Retina (tissue), 1 donor: ENCODE measurements at regions not wholly inside any gene's neighbourhood (a gene's known extent, or its start where the extent isn't known, plus 50 kb on each side); places are given as distances from the start of the nearest gene placed in this dataset.
"Not testable (repeated sequence)": the region's sequence is repeated elsewhere in the genome, so short reads cannot be mapped to it uniquely, and the experiment has no call there.

Experiments used
- DNase-seq: peaks from one replicate; pipeline ENCODE4 v3.0.0-alpha.2; 2016

DNA sequence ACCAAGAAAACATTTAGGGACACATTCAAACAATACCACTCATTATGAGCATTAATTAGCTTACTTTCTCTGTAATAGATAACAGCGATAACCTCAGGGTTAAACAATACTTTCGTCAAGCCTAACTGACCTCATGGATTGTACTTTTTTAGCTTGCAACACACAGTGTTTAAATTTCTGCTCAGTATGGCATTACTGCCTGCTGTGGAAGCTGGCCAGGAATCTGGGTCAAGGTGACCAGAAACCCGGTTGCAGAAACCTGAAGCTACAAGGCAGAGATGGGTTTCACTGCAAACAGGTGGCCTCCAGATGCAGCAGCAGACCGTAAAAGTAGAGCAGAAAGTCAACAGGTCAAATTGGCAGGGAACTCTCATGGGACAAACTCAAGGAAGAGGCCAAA, 123.8 kb upstream of the FHL2 start:
- no peak for DNase-seq

DNA sequence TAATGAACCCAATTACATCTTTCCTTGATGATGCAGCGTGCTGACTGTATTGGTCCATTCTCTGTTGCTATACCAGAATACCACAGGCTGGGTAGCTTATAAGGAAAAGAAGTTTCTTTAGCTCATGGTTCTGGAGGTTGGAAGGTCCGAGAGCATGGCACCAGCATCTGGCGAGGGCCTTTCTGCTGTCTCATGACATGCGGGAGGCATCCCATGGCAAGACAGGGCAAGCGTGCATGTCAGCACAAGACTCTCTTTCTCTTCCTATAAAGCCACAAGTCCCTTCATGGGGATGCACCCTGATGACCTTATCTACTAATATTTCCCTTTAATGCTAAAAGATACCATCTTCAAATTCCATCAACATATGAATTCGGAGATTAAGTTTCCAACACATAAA, 122.8 kb upstream of the FHL2 start:
- no peak for DNase-seq

DNA sequence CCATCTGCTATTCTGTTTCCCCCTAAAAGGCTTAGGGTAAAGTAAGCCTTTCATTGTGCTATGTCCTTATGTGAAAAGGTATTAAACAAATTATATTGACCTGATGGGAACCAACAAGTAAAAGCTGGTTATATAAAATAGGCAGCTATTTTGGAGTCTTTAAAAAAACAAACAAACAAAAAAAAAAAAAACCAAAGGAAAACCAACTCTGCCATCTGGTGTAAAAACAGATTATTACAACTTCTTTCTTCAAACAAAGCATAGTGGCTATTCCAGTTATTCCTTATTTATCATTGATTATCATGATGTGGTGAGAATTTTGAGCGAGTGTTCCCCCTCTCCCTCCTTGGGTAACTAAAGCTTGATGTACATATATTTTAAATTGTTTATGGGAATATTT, 122.3 kb upstream of the FHL2 start:
- peak; percentile 55 for DNase-seq

DNA sequence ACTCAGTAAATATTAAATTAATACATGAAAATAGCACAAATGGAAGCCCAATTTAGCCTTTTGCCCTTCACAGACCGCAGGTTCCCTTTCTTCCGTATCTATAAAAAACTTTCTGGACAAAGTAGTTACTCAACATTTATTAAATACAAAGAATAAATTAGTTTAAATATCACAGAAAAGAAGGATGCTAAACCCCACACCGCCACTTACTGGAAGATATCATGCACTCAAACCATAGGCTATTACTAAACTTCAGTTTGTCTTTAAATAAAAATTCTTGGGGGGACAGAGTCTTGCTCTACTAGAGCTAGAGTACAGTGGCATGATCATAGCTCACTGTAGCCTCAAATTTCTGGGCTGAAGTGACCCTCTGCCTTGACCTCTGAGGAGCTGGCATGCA, 120.7 kb upstream of the FHL2 start:
- no peak for DNase-seq

DNA sequence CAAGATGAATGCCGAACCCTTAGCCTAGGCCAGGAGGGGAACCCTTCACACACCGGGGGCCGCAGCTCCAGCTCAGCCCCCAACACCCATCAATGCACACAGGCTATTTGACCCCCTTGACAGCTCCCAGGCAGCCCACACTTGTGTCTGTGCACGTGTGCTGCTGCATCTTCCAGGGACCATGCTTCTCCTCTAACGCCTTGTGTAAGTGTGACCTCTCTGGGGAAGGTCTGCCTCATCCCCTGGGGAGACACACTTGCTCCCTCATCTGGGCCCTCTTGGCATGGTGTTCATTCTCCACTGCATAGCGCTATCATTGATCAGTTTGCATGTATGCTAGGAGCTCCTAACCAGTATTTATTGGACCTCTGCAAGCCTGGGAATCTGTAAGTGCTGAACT, 120.0 kb upstream of the FHL2 start:
- no peak for DNase-seq

DNA sequence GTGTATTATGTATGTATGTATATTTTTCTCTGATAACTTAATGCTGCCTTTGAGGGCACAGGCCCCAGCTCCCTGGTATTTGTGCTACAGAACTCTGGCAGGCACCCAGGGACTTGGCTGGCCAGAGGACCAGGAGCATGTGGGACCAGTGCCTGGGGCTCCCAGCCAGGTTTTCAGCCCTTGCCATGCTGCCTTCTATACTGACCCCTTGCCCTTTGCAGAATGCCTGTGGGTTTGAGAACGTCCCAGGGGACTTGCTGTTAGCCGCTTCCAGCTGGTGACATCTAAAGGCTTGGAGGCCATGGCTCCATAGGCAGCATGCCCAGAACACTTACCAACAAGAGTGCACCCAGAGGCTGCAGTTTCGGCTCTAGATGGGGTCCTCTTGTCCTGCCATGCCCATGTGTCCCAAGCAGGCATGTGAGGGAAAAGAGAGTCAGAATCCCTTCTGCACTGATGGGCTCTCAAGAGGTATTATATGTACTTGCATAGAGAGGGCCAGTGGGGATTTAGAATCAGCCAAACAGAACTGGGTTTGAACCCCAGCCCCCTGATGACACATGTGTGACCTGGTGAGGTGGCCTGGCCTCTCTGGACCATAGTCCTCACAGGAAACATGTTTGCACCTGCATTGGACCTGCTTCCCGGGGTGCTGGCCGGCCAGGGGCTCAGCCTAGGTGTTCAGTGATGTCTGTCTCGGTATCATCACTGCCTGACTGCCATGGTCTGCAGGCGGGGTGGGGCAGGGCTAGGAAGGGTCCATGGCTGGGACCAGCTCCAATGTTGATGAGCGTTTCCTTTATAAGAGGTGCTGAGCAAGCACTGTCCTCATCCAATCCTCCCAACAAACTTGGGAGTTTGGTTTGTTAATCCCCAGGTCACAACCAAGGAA, 119.2 kb upstream of the FHL2 start:
- no peak for DNase-seq

DNA sequence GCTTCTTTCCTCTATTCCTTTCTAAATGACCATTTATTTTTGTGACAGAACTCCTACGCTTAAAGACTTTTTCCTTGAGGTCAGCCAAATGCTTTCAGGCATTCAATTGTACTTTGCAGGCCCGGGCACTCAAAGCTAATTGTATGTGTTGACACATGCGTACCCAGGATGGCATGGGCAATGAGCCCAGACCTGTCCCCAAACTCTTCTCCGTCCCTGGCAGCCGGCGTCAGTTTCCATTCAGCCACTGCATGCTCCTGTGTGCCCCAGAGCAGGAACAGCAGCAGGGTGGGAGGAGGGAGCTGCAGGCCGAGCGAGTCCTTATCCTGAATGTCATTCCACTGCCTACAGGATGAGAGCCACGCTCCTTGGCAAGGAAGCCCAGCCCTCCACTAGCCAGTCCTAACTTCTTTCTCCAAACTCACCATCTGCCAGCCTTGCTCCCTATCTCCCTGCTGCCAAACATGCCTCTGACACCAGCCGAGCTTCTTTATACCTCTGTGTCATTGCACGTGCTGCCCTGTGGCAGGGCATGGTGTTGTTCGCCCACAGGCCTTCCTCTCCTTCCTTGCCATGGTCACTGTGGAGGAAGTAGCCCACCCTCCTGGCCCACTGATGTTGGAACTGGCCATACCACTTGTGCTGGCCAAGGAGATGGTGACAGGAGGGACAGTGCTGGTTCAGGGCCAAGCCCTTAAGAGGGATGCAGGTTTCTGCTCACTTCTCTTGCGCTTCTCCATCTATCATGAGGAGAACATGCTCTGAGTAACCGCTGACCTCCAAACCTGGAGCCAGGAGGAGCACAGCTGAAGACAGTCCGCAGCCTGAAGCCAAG, 116.9 kb upstream of the FHL2 start:
- no peak for DNase-seq

DNA sequence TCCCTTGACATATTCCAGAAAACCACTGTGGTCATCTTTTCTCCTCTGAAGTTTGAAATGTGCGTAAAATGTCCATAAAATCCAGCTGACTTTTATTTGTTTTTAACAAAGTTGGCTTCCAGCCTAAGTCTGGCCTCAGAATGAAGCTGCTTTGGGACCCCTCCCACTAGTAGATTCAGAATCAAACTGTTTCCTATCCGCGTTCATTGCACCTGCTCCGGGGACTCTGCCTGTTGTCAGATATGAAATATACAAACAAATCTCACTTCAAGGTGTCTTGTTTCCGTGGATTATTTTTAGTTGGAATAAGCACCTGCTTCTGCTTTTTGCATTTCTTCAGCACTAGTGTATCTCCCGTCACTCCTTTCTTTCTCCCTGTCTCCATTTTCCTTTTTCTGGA, 115.7 kb upstream of the FHL2 start:
- DNase-seq = no peak

DNA sequence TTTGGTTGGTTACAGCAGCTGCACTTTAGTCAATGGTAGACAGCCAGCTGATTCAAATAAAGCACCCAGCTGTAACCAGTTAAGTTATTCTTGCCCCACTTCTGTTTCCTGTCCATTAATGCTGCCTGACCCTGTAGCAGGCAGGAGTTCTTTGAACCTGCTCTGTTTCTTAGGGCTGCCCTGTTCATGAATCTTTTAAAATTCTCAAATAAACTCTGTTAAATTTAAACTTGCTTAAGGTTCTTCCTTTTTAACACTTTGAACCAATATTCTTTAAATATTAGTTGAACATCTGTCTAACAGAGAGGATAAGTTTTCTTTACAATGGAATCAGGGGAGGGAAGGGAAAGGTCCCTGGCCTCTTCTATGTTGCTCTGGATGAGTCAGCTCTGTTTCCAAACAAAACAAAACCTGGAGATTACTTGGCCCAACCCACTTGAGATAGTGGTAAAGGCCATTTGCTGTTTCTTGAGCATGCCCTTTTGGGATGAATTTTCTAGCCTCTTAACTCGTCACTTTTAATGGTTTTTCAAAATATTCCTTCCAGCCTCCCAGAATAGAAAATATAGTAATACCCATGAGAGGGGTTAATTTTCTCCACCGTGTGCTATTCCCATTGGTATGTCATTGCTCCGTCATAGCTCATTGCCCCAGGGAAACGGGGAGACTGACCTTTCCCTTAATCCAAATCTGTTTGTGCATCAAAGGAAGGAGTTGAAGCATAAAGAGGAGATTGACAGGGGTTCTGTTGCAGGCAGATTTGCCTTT, 112.1 kb upstream of the FHL2 start:
- DNase-seq = no peak

DNA sequence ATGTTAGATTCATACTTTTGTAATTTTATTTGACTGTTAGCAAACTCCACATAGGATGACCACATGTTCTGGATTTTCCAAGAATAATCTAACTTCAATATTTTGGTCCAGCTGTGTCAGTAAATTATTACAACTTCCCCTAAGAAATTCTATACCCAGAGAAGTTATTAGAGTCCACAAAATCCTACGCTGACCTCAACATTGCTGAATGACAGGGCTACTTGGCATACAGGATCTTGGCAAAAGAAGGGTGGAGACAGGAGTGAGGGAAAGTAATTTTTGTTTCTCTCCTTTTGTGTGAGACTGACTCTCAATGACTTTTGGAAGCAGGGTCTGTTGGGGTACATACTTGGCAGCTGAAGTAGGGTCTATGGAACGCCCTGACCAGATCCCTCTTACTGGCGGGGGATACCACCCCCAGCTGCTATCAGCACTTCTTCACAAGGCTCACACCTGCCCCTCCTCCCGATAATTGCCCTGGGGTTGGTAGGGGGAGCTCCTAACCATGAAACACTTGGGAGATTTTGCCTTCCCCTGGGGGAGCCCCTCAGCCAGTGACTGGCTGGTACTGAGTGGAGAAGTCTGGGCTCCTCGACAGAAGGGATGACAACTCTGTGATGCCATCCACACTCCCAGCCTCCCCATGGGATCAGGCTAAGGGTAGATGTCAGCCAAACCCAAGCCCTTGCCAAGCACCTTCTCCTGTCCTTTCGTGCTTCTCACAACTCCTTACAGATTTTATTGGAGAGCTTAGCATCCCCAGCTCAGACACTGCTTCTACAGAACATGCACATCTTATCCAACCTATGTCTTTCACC, 110.6 kb upstream of the FHL2 start:
- no peak for DNase-seq

DNA sequence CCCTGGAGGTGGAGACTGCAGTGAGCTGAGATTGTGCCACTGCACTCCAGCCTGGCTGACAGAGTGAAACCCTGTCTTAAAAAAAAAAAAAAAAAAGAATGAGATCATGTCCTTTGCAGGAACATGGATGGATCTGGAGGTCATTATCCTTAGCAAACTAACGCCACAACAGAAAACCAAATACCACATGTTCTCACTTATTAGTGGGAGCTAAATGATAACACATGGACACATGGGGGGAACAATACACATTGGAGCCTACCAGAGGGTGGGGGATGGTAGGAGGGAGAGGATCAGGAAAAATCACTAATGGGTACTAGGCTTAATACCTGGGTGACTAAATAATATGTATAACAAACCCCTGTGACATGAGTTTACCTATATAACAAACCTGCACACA, 108.0 kb upstream of the FHL2 start:
- not testable (repeated sequence) for DNase-seq

DNA sequence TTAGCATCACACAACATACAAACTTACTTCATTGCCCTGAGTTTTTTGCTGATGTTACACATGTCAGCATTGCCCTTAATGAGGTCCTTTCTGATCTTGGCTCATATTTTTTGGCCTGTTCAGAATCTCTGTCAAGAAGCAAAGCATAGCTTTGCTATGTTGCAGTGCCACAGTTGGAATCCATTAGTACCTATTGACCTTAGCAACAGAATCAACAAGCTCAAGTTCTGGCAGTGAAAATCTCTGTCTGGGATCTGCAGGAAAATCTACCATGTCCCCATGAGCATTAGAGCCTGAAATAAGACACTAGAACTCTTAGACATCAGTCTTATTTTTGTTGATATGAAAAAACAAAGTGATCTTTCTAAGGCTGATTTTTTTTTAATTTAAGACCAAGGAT, 105.6 kb upstream of the FHL2 start:
- DNase-seq = no peak

DNA sequence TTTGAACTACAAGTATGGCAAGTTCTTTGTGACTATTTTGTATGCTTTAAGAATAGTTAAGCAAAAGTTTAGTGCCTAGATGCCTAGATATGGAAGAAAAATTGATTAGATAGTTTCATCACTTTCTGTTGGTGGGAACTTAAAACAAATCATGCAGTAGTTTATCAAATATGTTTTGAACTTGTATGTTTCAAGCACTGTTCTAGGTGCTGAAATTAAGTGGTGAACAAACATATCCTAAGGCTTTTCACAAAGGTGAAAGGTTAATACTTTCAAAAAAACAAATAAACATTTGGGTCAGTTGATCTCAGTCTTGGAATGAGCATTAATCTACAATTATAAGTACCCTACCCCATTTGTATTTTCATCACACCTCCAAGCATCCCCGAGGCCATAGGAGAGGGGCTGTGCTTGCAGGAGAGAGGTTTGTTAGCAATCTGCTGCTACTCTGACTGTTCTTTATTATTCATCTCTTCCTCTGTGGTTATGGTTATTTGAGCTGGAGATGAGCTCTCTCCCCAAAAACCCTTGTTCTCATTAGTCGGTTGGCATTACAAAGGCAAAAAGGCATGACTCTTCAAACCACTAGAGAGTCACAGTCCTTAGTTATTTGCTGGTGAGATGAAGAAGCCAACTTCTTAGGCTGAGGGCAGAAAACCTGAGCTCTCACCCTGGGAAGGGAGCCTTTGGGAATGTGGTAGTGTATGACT, 103.9 kb upstream of the FHL2 start:
- DNase-seq = no peak

DNA sequence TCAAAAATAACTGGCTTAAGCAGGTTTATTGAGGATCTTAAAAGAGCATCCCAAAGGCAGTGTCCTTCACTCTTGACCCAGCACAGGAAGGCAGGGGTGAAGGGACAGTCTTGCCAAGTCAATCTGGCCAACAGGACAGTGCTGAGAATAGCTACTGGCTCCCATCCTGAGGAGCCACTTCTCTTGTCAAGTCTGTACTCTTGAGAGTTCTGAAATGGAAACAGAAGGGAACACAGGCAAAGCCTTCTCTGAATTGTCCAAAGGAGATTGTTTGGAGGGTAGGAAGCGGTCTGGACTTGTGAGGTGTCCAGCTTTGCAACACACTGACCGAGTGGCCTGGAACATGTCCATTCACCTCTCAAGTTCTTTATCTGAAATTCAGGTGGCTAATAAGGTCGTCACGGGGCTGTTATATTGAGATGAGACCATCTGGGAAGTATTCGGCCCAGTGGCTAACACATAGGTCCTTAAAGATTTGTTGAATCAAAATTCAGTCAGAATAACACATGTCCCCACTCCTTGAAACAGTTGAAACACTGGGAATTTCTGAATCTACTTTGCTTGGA, 99.5 kb upstream of the FHL2 start:
- no peak for DNase-seq

DNA sequence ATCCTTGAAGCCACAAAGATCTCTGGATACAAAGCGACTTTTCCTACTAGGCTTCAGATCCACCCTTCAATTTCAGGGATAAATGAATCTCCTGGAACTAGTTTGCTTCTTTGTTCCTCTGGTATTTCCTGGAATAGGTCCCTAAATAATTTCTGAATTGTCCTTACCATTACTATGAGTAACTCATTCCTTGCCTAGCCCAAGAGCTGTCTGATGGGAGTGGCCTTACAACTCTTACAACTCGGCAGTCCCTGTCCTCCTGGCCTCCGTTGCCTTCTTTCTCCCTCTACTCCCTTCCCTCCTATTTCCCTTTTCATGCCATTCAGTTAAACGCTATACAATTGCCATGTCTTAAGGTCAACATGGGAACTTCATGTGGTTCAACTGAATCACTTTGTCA, 98.2 kb upstream of the FHL2 start:
- DNase-seq = no peak

DNA sequence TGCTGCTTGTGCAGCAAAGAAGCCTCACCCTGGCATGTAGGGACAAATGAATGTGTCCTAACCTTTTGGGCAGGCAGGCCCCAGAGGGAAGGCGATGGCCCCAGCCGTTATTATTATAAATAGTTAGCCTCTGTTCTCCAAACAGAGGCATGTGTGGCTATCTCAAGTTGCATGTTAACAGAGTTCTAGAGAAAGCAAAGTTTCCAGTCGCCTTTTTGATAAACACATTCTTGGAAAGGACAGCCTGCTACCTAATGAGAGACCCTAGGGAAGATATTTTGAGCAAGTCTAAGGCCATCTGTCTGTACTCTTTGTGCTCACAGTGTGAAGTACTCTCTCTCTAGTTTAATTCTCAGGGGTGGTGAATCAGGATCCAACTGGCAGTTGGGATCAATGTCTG, 97.4 kb upstream of the FHL2 start:
- no peak for DNase-seq

DNA sequence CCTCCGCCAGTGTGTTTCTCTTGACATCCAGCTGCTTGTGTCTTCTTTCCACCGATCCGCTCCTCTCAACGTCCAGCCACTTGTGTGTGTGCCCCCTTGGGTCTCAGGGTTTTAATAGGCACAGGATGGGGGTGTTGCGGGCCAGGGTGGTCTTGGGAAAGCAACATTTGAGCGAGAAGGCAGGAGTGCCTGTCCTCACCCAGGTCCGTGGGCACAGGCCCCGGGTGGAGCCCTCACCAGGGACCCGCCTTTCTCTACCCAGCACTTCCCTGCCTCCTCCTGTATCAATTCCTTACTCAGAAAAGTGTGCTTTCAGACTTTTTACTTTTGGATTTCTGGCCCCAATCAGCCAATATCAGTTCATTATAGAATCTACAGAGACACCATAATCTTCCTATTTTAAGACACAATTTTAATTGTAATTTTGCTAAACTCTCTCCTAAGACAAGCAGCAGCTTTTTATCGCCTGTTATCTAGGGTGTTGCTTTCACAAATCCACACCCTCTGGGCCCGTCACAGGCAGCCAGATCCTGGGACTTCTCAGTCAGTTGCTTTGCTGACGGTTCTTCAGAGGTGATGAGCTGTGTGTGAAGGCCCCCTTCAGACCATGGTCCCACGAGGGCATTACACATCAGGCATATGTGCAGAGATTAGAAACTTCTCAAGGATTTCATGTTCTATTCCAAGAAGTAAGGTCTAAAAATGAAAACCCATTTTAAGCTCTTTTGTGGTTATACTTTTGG, 96.0 kb upstream of the FHL2 start:
- no peak for DNase-seq

DNA sequence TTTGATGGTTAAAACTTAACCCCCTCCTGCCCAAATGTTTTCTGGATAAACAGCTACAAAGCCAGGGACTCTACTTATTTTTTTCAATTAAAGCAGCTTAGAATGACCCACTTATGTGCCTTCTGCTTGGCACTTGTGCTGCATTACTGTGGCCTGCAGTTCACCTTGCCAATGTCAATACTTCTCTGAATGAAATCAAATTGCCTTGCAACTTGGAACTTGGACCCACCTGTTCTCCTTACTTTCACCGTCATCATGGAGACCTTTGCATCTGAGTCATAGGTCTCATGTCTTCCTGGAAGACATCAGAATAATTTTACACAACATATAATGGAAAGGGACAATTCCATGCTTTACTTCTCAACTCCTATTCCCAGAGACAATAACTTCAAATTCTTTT, 92.1 kb upstream of the FHL2 start:
- DNase-seq = no peak

DNA sequence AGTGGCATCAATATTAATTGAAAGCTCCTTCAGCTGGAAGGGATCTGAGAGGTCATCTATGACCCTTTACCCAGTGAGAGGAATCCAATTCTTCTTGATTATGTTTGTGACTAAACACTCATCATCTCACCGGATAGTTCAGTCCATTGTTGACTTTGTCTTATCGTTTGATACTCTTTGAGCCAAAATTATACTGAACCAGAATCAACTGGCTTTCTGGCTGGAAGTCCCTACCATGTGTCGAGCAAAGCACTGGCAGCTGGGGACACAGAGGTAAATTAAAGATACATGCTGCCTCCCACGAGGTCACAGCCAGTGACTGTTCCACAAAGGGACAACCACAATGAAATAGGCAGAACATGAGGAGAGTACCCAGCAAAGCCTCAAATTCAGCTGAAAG, 91.4 kb upstream of the FHL2 start:
- no peak for DNase-seq

DNA sequence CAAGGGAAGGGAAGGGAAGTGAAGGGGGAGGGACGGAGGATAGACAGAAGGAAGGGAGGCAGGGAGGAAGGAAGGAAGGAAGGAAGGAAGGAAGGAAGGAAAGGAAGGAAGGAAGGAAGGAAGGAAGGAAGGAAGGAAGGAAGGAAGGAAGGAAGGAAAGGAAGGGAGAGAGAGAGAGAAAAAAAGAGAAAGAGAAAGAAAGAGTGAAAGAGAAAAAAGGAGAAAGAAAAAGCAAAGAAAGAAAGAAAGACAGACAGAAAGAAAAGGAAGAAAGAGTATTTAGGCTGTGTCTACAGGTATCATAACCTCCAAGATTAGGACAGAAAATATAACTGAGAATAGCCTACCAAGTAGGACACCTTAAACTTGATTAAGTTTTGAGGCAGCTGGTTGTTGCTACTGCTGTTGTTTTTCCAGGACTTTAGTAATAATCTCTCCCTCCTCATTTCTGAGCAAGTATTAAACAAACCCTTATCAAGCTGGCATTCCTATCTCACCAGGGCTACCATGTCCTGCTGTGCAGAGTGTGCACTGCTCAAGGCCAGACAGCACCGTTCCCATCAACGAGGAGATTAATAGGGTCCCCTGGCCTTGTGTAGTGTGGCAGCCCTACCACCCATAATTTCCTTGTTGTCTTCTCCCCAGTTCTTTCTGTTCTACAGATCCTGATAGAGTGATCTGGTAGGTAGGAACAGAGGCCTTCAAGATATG, 90.5 kb upstream of the FHL2 start:
- no peak for DNase-seq
